HFF-Myc (cell line): ENCODE measurements at regions not wholly inside any gene's neighbourhood (a gene's known extent, or its start where the extent isn't known, plus 50 kb on each side); places are given as distances from the start of the nearest gene placed in this dataset.

Source experiments
- DNase-seq: peaks from one replicate; pipeline ENCODE4 v3.0.0-alpha.2; 2011; ENCODE audit warnings: low read depth; ENCODE audit errors: extremely low read depth
- H3K4me3 ChIP-seq: replicated peaks from 2 replicates; pipeline ENCODE4 v1.5.1; 2011; ENCODE audit warnings: low read depth, mild to moderate bottlenecking, control low read depth, low read length
- CTCF ChIP-seq: IDR thresholded peaks from 2 replicates; pipeline ENCODE4 v1.5.1; 2012; ENCODE audit warnings: mild to moderate bottlenecking, low read depth, low read length, control low read depth; ENCODE audit errors: missing control alignments

- no peak for DNase-seq
- H3K4me3 ChIP-seq, result no peak overlapping the region
- no peak for TF ChIP-seq CTCF
These were observed 349.7 kb upstream of the NOCT start for GRCh38 chr4:138665851-138666250.

- DNase-seq, result no peak
- H3K4me3 ChIP-seq, result no peak overlapping the region
- no peak for TF ChIP-seq CTCF
These were observed 351.7 kb upstream of the NOCT start for GRCh38 chr4:138663883-138664282.

GRCh38 chr4:138659812-138660316 lies 355.7 kb upstream of the NOCT start:
- DNase-seq, result no peak
- no peak for TF ChIP-seq CTCF
- H3K4me3 ChIP-seq, result no peak overlapping the region

GRCh38 chr4:138659037-138659811 lies 356.4 kb upstream of the NOCT start:
- DNase-seq, result no peak

GRCh38 chr4:138658518-138658917 lies 357.1 kb upstream of the NOCT start:
- H3K4me3 ChIP-seq, result no peak overlapping the region
- no peak for TF ChIP-seq CTCF
- no peak for DNase-seq

More at GRCh38 chr4:138659037-138659811, 356.4 kb upstream of the NOCT start:
- TF ChIP-seq CTCF, result no peak
- H3K4me3 ChIP-seq, result no peak overlapping the region

- no peak overlapping the region for H3K4me3 ChIP-seq
- no peak for DNase-seq
- no peak for TF ChIP-seq CTCF
These were observed 358.6 kb upstream of the NOCT start for GRCh38 chr4:138656990-138657389.

GRCh38 chr4:138655985-138656384 lies 359.6 kb upstream of the NOCT start:
- no peak for TF ChIP-seq CTCF
- DNase-seq, result no peak
- no peak overlapping the region for H3K4me3 ChIP-seq
